ENCODE measurements at regions not wholly inside any gene's neighbourhood (a gene's known extent, or its start where the extent isn't known, plus 50 kb on each side); places are given as distances from the start of the nearest gene placed in this dataset.
"Not testable (repeated sequence)": the region's sequence is repeated elsewhere in the genome, so short reads cannot be mapped to it uniquely, and the experiment has no call there.

DNA sequence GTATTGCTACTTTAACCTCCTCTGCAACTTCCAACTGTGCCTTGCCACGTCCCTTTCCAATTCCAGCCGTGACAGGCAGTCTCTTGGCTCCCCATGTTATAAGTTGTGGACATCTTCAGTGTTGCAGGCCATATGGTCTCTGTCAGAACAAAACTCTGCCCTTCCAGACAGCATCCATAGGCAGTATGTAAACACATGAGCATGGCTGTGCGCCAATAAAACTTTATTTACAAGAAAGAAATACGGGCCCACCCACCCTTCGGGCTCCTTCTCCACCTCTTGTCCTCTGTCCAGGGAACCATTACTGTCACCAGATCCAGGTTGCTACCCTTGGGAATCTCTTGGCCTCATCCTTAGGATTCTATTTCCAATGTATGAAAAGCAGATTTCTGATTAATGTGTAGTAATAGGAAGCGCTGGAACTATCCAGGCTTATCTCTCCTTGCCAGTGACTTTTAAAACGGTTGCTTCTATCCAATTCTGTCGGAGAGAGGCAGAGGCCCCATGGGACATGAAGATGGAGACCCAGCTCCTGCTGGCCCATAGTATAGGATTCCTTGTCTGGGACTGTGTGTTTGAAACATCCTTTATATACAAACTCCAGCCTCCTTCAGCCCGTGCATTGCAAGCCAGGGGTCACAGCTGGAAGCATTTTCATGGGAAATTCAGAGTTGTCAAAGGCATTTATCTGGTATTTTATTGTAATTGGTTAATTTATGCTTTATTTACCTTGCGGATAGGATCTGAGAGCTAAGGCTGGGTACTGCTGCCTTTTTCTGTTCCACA is 114.4 kb downstream of the ZNF664 start:
- no peaks in the 10 kb centered on the region for H3K27me3 ChIP-seq (ENCODE audit: insufficient read depth, low read length)
- no peak overlapping the region for H3K4me3 ChIP-seq (ENCODE audit: insufficient read depth, low read length)
- no peak overlapping the region for H3K27ac ChIP-seq (ENCODE audit: low read depth, low read length)
- no peak overlapping the region for H2AFZ ChIP-seq (ENCODE audit: low read length)
- H3K79me2 ChIP-seq (ENCODE audit: insufficient read depth, low read length), result no peaks in the 10 kb centered on the region
- no peaks in the 10 kb centered on the region for H3K4me1 ChIP-seq (ENCODE audit: insufficient read depth, low read length)
- no peaks in the 10 kb centered on the region for H3K36me3 ChIP-seq (ENCODE audit: insufficient read depth, low read length)
- TF ChIP-seq, protein P1, sequence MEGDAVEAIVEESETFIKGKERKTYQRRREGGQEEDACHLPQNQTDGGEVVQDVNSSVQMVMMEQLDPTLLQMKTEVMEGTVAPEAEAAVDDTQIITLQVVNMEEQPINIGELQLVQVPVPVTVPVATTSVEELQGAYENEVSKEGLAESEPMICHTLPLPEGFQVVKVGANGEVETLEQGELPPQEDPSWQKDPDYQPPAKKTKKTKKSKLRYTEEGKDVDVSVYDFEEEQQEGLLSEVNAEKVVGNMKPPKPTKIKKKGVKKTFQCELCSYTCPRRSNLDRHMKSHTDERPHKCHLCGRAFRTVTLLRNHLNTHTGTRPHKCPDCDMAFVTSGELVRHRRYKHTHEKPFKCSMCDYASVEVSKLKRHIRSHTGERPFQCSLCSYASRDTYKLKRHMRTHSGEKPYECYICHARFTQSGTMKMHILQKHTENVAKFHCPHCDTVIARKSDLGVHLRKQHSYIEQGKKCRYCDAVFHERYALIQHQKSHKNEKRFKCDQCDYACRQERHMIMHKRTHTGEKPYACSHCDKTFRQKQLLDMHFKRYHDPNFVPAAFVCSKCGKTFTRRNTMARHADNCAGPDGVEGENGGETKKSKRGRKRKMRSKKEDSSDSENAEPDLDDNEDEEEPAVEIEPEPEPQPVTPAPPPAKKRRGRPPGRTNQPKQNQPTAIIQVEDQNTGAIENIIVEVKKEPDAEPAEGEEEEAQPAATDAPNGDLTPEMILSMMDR (IDR thresholded peaks at IDR 0.05; ENCODE audit: extremely low read depth, low read depth, low read length), result no peak
- H4K20me1 ChIP-seq (ENCODE audit: insufficient read depth, low read length), result no peaks in the 10 kb centered on the region
- no peak overlapping the region for H3K4me2 ChIP-seq (ENCODE audit: insufficient read depth, low read length)
- DNase-seq (ENCODE audit: insufficient read length, low spot score, missing footprints), result no peak
- no peaks in the 10 kb centered on the region for H3K9me3 ChIP-seq (ENCODE audit: low read depth, low read length)

DNA sequence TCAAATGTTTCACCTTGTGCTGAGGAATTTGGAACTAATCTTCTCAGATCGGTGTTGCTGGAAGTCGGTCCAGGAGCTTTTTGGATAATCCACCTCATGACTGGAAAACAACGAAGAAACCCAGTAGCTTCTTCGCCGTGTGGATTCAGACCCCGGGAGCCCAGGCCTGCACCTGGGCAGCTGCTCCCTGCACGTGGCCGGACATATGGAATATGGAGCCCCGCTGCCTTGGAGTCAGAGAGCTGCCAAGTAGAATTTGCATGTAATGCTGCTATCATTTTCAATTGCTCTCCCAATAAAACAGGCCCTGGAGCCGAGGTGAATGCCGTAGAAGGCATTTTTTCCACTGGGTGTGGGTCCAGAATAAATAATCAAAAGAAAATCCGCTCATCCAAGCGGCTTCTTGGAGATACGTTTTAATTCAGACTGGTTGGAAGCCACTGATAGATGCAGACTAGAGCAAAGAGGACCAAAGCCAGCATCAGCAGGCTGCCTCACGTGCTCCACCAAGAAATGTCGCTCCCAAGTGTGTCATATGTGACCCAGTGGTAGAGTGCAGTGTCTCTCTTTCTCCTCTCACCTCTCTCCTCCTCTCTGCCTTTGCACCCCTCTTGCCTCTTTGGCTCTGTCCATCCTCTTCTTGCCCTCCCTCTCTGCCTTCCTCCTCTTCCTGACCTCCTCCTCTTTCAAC is 115.3 kb downstream of the ZNF664 start:
- Histone ChIP-seq H2AFZ (ENCODE audit: low read length) (no peak overlapping the region), H3K9me3 (ENCODE audit: low read depth, low read length) (no peaks in the 10 kb centered on the region), H4K20me1 (ENCODE audit: insufficient read depth, low read length) (no peaks in the 10 kb centered on the region), H3K36me3 (ENCODE audit: insufficient read depth, low read length) (no peaks in the 10 kb centered on the region), H3K27ac (ENCODE audit: low read depth, low read length) (no peak overlapping the region), H3K4me1 (ENCODE audit: insufficient read depth, low read length) (no peaks in the 10 kb centered on the region), H3K79me2 (ENCODE audit: insufficient read depth, low read length) (no peaks in the 10 kb centered on the region), H3K27me3 (ENCODE audit: insufficient read depth, low read length) (no peaks in the 10 kb centered on the region), H3K4me3 (ENCODE audit: insufficient read depth, low read length) (no peak overlapping the region), H3K4me2 (ENCODE audit: insufficient read depth, low read length) (no peak overlapping the region)
- TF ChIP-seq, protein P1 (IDR thresholded peaks at IDR 0.05; ENCODE audit: extremely low read depth, low read depth, low read length), result no peak
- no peak for DNase-seq (ENCODE audit: insufficient read length, low spot score, missing footprints)

DNA sequence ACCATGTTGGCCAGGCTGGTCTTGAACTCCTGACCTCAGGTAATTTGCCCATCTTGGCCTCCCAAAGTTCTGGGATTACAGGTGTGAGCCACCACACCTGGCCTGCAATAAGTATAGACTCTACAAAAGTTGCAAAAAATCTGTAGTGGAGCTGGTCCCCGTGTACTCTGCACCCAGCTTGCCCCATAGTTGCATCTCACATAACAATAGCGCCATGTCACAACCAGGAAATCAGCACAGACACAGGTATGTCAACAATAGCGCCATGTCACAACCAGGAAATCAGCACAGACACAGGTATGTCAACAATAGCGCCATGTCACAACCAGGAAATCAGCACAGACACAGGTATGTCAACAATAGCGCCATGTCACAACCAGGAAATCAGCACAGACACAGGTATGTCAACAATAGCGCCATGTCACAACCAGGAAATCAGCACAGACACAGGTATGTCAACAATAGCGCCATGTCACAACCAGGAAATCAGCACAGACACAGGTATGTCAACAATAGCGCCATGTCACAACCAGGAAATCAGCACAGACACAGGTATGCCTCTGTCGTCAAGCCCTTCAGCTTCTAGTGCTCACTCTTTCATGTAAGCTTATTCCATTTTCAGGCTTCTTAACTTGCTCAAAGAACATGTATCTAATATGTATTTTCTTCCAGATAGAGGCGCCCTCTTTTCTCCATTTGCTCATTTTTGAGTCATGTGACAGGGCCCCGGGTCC is 116.3 kb downstream of the ZNF664 start:
- H3K27me3 ChIP-seq (ENCODE audit: insufficient read depth, low read length); DNase-seq (ENCODE audit: insufficient read length, low spot score, missing footprints); H3K9me3 ChIP-seq (ENCODE audit: low read depth, low read length); H4K20me1 ChIP-seq (ENCODE audit: insufficient read depth, low read length); H2AFZ ChIP-seq (ENCODE audit: low read length); H3K36me3 ChIP-seq (ENCODE audit: insufficient read depth, low read length); H3K4me1 ChIP-seq (ENCODE audit: insufficient read depth, low read length); H3K4me2 ChIP-seq (ENCODE audit: insufficient read depth, low read length); H3K27ac ChIP-seq (ENCODE audit: low read depth, low read length); H3K79me2 ChIP-seq (ENCODE audit: insufficient read depth, low read length); H3K4me3 ChIP-seq (ENCODE audit: insufficient read depth, low read length): not testable (repeated sequence)

DNA sequence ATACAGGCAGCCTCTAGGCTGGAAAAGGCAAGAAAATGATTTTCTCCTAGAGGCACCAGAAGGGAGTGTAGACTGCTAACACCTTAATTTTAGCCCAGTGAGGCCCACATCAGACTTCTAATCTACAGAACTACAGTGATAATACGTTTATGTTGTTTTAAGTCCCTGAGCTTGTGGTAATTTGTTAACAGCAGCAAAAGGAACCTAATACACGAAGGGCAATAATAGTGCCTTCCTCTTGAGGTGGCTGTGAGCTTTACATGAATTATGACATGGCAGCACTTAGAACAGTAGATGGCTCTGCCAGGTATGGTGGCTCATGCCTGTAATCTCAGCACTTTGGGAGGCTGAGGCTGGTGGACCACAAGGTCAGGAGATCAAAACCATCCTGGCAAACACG is 118.8 kb downstream of the ZNF664 start:
- no peak for DNase-seq (ENCODE audit: insufficient read length, low spot score, missing footprints)
- H3K9me3 ChIP-seq (ENCODE audit: low read depth, low read length), result no peaks in the 10 kb centered on the region
- TF ChIP-seq, protein P1 (IDR thresholded peaks at IDR 0.05; ENCODE audit: extremely low read depth, low read depth, low read length), result no peak

DNA sequence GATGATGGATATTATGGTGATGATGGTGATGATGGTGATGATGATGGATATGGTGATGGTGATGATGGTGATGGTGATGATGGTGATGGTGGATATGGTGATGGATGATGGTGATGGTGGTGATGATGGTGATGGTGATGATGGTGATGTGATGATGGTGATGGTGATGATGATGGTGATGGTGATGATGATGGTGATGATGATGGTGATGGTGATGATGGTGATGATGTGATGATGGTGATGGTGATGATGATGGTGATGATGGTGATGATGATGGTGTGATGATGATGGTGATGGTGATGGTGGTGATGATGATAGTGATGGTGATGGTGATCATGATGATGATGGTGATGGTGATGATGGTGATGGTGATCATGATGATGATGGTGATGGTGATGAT is 119.5 kb downstream of the ZNF664 start:
- not testable (repeated sequence) for DNase-seq (ENCODE audit: insufficient read length, low spot score, missing footprints); H3K27ac ChIP-seq (ENCODE audit: low read depth, low read length); H3K27me3 ChIP-seq (ENCODE audit: insufficient read depth, low read length); H3K9me3 ChIP-seq (ENCODE audit: low read depth, low read length); H3K4me3 ChIP-seq (ENCODE audit: insufficient read depth, low read length); H3K4me1 ChIP-seq (ENCODE audit: insufficient read depth, low read length); H3K36me3 ChIP-seq (ENCODE audit: insufficient read depth, low read length); H4K20me1 ChIP-seq (ENCODE audit: insufficient read depth, low read length); H3K79me2 ChIP-seq (ENCODE audit: insufficient read depth, low read length); H3K4me2 ChIP-seq (ENCODE audit: insufficient read depth, low read length); H2AFZ ChIP-seq (ENCODE audit: low read length)

More for the DNA sequence above, 118.8 kb downstream of the ZNF664 start:
- Histone ChIP-seq H3K4me2 (ENCODE audit: insufficient read depth, low read length) (no peak overlapping the region), H4K20me1 (ENCODE audit: insufficient read depth, low read length) (no peaks in the 10 kb centered on the region), H2AFZ (ENCODE audit: low read length) (no peak overlapping the region), H3K4me1 (ENCODE audit: insufficient read depth, low read length) (no peaks in the 10 kb centered on the region), H3K27ac (ENCODE audit: low read depth, low read length) (no peak overlapping the region), H3K27me3 (ENCODE audit: insufficient read depth, low read length) (peaks cover 2% of the 10 kb centered on the region), H3K36me3 (ENCODE audit: insufficient read depth, low read length) (no peaks in the 10 kb centered on the region), H3K79me2 (ENCODE audit: insufficient read depth, low read length) (no peaks in the 10 kb centered on the region), H3K4me3 (ENCODE audit: insufficient read depth, low read length) (no peak overlapping the region)
